ENCODE measurements at regions not wholly inside any gene's neighbourhood (a gene's known extent, or its start where the extent isn't known, plus 50 kb on each side); places are given as distances from the start of the nearest gene placed in this dataset.
"Not testable (repeated sequence)": the region's sequence is repeated elsewhere in the genome, so short reads cannot be mapped to it uniquely, and the experiment has no call there.

DNA sequence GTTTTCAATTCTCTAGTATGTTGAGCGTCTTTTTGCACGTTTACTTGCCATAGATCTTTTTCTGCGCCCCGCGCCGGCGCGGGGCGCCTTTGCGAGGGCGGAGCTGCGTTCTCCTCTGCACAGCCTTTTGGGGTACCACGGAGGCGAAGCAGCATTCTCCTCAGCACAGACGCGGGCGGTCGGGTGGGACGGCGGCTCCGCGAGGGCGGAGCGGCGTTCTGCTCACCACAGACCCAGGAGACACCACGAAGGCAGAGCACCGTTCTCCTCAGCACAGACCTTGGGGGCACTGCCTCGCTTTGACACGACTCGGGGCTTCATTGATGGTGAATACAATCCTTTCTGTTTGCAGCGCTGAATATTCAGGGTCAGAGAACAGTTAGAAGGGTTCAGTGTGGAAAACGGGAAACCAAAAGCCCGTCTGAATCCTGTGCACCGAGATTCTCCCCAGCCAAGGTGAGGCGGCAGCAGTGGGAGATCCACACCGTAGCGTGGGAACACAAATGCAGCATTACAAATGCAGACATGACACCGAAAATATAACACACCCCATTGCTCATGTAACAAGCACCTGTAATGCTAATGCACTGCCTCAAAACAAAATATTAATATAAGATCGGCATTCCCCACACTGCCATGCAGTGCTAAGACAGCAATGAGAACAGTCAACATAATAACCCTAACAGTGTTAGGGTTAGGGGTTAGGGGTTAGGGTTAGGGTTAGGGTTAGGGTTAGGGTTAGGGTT, 190.7 kb upstream of the VIPR2 start:
- DNase-seq, result not testable (repeated sequence)

DNA sequence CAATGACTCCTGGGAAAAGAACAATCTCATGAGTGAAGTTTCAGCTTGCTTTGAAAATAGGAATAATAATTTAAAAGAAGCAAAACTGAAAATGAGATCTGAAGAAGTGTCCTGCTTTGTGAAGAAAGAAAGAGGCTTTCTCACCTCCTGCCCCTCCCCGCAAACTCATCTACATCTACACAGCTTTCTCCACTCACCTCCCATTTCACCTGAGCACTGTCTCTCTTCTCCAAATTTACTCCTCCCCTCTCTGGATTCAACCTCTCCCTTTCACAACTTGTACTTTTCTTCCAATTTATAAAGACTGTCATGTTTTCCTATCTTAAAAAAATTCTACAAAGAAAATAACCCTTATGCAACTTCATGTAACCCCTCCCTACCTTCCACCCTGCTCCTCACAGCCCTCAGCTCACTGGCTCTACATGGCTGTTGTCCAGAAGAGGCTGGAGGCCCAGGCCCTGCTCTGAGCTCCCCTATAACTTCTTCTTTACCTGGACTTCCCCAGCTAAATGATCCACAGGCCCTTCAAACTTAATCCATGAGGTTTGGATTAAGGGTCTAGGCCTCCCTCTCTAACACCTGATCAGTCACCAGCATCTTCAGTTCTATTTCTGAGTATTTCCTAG, 188.3 kb upstream of the VIPR2 start:
- not testable (repeated sequence) for DNase-seq

DNA sequence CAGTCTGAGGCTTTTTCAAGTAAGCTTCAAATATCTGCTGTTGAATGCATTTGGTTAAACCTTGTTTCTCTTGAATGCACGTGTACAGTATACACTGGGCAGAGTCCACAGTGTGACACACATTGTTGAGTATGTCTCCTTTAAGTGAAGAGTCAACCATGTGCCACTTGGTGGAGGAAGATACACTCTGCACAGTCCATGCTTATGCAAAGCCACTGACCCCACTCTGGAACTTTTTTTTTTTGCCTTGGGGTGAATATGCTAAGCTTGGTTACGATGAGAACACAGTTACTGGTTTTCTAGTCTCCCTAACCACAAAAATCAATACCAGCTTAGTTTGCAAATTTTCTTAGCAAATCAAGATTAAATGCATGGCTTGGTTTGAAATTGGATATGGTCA, 186.8 kb upstream of the VIPR2 start:
- no peak for DNase-seq

DNA sequence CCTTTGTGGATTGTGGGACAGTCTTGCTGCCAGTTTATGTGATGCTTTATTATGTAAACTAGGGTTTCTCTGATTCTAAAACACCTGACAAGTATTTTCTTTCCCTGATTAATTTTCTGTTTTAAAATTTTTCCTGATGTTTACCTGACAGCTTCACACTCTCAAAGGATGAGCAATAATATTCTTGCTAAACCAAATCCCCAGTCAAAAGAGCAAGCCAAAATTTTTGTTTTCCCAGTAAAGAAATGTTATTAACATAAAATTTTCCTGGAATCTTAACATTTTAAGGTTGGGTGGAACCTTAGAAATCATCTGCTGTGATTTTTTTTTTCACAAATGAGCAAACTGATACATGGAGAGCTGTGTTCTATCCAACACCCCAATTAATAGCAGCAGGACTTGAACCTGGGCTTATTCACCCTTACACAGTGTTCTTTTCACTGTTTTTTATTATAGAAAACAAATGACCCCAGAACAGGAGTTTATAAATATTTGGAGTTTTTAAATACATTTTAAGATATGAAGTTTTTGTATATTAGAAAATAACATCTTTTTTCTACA, 185.2 kb upstream of the VIPR2 start:
- DNase-seq, result no peak

DNA sequence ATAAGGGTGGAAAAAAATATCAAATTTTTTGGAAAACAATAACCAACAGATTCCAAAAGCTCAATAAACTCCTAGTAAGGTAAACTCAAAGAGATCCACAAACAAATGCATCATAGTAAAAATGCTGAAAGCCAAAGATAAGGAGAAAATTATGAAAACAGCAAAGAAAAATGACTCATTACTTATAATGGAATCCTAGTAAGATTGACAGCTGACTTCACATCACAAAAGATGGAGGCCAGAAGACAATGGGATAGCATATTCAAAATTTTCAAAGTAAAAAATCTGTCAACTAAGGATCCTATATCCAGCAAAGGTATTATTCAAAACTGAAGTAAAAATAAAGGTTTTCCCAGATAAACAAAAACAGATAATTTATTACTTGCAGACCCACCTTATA, 183.4 kb upstream of the VIPR2 start:
- no peak for DNase-seq

DNA sequence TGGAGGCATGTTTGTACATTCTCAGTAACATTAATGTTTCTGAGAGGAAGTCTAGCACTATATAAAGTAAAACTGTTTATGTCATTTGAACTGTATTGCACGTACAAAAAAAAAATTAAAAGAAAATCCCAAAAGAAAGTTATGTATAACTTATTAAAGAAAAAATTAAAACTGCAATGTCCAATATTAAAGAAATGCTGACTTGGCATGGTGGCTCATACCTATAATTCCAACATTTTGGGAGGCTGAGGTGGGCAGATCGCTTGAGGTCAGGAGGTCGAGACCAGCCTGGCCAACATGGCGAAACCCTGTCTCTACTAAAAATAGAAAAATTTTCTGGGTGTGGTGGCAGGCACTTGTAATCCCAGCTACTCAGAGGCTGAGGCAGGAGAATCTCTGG, 178.7 kb upstream of the VIPR2 start:
- DNase-seq, result no peak

DNA sequence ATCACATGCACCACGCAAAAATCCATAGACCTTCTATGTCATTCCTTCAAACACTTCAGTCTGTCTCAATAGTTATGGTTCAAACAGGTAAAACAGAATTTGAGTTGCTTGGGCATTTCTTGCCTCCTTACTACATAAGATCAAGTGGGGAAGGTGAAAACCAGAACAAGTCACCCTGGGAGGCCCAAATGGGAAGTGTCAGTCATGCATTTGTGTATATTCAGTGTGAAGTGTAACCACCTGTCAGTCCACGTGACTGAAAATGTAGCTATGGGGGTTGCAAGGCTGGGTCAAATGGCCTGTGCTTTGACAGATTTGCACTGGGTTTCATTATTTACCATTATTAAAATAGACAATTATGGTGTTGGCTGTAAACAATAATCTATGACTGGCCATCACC, 176.6 kb upstream of the VIPR2 start:
- no peak for DNase-seq

DNA sequence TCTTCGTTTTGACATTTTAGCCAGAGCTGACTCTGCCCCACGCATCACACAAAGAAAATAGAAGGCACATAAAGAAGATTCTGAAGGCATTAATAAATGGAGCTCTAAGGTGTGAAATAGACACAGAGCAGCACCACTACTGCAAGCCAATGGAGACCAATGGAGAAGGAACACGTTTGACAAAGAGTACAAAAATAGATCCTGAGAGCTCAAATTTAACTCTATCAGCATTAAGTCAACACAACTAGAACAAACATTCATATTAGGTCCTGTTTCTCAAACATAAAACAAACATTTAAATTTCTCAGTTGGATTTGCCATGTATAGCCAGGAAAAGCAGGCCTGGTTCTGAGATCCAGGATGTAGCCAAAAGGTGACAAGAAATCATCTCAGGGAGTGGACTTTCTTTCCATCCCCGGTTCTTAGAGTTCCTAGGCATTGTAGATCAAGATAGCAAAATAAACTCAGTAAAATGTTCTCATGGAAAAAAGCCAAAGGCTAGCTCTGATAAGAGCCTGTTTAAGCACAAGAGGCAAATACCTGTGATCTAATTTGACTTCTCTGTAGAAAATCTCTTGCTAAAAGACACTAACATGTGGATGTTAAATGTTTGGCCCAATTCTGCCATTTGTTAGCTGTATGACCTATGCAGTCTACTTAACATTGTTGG, 174.2 kb upstream of the VIPR2 start:
- DNase-seq, result no peak

DNA sequence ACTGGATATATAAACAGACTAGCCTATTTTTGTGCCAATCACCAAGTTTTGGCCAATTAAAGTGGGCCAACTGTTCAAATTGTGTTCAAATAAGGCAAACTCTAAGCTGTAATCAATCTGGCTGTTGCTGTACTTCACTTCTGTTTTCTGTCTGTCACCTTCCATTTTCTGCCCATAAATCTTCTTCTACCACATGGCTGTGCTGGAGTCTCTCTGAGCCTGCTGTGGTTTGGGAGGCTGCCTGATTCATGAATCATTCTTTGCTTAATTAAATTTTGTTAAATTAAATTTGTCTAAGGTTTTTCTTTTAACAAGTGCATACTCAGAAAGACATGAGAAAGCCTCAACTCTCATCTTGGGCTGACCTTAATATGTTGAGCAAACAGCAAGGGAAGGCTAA, 172.6 kb upstream of the VIPR2 start:
- DNase-seq, result no peak

DNA sequence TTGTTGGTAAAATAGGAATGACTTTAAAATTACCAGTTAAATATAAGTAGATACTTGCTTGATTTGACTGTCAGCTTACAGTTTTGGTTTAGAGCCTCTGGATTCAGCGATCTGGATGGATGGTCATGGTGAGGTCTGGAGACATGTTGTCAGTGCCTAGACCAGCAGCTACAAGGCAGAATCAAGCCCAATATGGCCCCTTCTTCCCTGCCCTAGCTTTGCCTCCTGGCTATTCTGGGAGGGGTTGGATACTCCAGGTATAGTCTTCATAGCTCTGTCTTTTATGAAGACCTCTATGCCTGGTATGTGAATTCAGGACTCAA, 166.5 kb upstream of the VIPR2 start:
- DNase-seq, result no peak

DNA sequence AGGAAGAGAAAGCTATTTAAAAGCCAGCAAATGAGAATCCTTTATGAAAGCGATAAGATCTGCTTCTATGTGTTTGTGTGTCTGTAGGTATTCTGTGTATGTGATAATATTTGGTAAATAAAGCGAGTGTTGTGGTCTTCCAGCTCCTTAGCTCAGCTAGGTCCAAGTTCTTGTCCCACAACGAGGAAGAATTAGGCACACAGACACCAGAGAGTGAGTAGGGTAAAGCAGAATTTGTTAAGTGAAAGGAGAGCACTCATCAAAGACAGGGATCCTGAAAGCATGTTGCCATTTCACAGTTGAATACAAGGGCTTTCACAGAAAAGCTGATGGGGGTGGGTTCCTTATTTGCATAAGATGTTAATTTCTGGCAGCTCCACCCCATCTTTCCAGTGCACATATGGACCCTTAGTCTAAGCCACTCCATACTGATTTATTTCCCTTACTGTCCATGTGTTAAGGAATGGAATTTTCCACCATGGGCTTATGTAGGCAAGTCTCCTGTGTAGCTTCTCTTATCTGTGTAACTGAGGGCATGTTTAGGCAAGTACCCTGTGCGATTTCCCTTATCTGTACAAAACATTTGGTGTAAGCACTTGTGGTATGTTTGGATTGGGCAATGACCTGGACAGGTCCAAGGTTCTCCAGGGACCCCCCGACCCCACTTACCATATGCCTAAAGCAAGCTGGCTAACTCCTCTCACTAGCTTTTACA, 165.9 kb upstream of the VIPR2 start:
- no peak for DNase-seq

DNA sequence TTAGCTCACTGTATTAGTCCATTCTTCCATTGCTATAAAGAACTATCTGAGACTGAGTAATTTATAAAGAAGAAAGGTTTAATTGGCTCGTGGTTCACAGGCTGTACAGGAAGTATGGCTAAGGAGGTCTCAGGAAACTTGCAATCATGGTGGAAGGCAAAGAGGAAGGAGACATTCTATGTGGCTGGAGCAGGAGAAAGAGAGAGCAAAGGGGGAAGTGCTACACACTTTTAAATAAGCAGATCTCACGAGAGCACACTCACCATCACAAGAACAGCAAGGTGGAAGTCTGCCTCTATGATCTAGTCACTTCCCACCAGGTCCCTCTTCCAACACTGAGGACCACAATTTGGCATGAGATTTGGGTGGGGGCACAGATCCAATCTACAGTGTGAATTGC, 164.5 kb upstream of the VIPR2 start:
- not testable (repeated sequence) for DNase-seq

DNA sequence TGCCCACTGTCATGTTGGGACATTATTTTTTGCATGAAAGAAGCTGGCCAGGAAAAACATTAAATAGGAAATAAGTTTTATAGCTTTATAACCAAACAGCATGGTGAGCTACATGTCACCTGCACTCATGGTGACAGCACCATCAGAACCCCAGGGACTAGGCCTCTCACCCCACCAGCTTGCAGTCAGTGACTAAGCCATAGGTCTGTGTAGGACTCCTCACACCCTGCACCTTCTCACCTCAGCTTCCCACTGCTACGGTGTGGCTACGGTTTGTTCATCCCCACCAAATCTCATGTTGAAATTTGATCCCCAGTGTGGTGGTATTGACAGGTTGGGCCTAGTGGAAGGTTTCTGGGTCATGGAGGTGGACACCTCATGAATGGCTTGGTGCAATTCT, 161.3 kb upstream of the VIPR2 start:
- DNase-seq, result no peak

DNA sequence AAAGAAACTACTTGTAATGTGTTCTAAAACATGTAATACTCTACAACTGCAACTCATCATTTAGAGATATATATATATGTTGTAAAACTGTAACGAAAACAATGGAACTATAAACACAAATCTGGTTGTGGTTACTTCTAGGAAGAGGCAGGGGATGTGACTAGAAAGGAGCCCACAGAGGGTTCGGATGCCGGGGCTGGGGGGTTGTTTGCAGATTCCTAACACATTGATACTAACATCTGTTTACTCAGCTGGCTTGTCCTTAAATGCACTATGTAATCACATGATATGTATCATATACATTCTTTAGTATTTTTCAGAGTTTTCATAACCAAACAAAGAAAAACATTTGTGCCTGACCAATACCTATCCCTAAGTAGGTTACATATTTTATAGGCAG, 160.5 kb upstream of the VIPR2 start:
- not testable (repeated sequence) for DNase-seq

DNA sequence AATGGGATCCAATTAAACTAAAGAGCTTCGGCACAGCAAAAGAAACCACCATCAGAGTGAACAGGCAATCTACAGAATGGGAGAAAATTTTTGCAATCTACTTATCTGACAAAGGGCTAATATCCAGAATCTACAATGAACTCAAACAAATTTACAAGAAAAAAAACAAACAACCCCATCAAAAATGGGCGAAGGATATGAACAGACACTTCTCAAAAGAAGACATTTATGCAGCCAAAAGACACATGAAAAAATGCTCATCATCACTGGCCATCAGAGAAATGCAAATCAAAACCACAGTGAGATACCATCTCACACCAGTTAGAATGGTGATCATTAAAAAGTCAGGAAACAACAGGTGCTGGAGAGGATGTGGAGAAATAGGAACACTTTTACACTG, 158.8 kb upstream of the VIPR2 start:
- DNase-seq, result not testable (repeated sequence)

DNA sequence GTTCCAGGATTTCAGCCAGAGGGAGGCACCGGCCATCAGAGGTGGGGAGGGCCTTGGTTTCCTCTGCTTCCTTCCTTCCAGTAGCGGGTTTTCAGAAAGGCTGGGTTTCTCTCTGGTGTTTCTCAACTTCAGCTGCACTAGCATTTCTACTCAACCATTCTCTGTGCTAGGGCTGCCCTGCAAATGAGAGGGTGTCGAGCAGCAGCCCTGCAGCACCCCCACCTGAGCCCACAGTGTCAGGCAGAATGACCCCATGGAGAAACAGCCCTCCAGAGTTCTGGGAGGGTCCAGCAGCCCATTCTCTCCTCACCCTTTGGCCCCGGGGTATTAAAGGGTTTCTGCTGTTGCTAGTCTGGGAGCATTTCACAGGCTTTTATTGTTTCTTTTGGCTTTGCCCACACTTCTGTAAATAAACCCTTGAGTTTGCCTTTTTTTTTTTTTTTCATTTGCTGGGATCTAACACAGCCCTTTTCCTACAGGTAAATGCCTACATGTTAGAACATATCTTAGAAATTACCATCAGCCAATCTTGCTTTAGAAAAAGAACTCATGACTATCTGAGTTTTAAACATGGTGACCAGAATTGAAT, 151.5 kb upstream of the VIPR2 start:
- DNase-seq, result no peak

DNA sequence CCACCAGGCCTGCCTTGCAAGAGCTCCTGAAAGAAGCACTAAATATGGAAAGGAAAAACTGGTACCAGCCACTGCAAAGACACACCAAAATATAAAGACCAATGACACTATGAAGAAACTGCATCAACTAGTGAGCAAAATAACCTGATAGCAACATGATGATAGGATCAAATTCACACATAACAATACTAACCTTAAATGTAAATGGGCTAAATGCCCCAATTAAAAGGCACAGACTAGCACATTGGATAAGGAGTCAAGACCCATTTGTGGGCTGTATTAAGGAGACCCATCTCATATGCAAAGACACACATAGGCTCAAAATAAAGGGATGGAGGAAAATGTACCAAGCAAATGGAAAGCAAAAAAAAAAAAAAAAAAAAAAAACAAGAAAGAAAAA, 141.8 kb upstream of the VIPR2 start:
- not testable (repeated sequence) for DNase-seq

DNA sequence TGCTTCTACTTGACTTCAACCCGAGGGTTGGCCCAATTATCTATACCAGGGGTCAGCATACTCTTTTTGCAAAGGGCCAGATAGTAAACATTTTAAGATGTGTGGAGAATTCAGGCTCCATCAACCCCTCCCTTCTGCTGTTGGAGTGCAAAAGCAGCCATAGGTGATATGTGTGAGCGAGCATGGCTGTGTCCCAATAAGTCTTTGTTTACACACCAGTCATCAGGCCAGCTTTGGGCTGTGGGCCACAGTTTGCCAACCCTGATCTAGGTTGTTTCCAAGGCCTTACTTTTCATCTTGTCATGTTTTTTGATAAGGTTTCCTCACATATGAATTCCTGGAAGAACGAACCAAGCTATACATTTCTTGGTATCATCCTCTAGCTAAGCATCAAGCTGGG, 136.9 kb upstream of the VIPR2 start:
- no peak for DNase-seq

DNA sequence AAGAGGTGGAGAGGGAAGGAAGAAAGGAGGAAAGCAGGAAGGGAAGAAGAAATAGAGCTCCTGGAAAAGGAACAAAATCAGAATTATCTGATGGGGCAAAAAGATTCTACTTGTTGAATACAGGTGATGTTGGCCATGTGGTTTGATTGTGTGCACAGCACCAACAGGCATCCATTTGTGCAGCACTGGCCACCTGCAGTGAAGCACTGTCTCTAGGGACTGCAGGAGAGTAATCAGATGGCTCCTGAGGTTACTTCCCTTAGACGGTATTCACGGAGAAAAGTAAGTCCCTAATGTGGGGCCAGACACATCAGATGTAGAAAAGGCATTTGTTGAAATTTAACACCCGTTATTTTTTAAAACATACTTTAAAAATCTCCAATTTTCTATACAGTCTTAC, 135.3 kb upstream of the VIPR2 start:
- DNase-seq, result no peak

DNA sequence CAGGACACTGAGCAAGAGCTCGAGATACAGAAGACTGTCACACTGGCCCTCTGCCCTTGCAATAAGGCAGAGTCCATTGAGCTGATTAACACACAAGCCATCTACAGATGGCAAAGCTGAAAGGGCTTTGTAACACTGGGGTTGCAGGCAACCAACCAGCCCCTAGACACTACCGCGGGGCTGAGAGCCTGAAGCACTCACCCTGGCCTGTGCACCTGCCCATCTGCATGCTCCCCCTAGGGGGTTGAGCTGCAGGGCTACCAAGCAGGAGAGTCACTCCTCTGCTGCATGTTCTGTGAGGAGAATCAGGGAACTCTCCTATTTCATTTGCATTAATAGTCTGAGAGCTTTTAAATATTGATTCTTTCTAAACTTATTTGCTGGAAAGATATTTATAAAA, 128.1 kb upstream of the VIPR2 start:
- no peak for DNase-seq

DNA sequence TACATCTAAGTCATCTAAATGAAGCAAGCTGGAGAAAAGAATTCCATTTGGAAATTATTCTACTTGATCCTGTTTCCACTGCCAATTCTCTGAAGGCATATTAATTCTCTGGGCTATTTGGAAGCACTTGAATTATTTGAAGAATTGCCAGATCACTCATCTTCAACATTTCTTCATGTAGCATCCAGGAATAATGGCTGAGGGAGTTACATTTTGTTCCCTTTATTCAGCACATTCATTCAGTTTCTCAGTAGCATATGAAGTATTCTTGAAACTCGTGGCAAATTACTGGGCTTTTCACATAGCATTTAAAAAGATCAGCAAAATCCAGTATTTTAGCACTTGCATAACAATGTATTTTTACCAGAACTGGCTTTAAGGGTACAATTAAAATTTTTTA, 127.1 kb upstream of the VIPR2 start:
- no peak for DNase-seq

DNA sequence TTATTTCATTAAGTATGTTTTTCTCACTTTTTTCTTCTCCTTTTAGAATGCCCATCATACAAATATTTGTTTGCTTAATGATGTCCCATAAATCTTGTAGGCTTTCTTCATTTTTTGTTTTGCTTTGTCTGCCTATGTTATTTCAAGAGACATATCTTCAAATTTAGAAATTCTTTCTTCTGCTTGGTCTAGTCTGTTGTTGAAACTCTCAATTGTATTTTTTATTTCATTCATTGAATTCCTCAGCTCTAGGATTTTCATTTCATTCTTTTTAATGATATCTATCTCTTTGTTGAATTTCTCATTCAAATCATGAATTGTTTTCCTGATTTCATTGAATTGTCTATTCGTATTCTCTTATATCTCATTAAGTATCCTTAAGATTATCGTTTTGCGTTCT, 125.1 kb upstream of the VIPR2 start:
- DNase-seq, result no peak

DNA sequence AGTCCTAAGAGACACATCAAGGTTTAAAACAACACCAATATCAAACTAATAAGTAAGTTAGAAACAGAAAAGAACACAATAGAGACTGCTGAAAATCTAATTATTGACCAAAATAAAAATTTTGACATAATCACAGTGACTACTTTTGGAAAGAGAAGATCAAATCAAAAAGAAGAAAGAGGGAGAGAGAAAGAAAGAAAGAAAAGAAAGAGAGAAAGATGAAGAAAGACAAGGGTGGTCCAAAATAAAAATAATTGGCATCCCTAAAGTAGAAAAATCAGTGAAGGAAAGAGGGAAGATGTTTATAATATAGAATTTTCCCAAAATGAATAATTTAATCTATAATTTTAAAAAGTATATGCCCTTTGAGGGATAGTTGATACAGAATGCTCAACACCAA, 118.8 kb upstream of the VIPR2 start:
- no peak for DNase-seq
